VCaP (cell line): ENCODE measurements at regions not wholly inside any gene's neighbourhood (a gene's known extent, or its start where the extent isn't known, plus 50 kb on each side); places are given as distances from the start of the nearest gene placed in this dataset.

Experiments
- H3K27ac ChIP-seq: fragments of 450-650 bp; 2 replicates; pipeline ENCODE4 v1.5.1; 2017
- TF ChIP-seq, protein P1 (sequence below): fragments of 450-650 bp; conservative IDR thresholded peaks from 2 replicates; pipeline ENCODE4 v1.5.1; 2017; ENCODE audit warnings: mild to moderate bottlenecking, moderate library complexity

DNA sequence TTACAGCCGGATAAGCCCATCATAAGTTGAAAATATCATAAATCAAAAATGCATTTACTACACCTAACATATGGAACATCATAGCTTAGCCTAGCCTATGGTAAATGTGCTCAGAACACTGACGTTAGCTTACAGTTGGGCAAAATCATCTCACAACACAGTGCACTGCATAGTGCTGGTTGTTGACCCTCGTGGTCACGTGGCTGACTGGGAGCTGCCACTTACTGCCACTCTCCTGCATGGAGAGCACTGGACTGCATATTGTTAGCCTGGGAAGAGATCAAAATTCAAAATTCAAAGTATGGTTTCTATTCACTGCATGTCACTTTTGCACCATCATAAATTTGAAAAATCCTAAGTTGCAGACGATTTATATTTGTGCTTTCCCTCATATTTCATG lies 94.0 kb upstream of the CACNA2D3 start:
- no peak overlapping the region for H3K27ac ChIP-seq
- TF ChIP-seq, protein P1, sequence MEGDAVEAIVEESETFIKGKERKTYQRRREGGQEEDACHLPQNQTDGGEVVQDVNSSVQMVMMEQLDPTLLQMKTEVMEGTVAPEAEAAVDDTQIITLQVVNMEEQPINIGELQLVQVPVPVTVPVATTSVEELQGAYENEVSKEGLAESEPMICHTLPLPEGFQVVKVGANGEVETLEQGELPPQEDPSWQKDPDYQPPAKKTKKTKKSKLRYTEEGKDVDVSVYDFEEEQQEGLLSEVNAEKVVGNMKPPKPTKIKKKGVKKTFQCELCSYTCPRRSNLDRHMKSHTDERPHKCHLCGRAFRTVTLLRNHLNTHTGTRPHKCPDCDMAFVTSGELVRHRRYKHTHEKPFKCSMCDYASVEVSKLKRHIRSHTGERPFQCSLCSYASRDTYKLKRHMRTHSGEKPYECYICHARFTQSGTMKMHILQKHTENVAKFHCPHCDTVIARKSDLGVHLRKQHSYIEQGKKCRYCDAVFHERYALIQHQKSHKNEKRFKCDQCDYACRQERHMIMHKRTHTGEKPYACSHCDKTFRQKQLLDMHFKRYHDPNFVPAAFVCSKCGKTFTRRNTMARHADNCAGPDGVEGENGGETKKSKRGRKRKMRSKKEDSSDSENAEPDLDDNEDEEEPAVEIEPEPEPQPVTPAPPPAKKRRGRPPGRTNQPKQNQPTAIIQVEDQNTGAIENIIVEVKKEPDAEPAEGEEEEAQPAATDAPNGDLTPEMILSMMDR = no peak

GRCh38 chr3:54026543-54026942 lies 95.8 kb upstream of the CACNA2D3 start:
- TF ChIP-seq, protein P1 = no peak
- H3K27ac ChIP-seq = no peak overlapping the region

- no peak overlapping the region for H3K27ac ChIP-seq
- TF ChIP-seq, protein P1 = no peak
Measured at GRCh38 chr3:54021071-54021470, 101.3 kb upstream of the CACNA2D3 start.

DNA sequence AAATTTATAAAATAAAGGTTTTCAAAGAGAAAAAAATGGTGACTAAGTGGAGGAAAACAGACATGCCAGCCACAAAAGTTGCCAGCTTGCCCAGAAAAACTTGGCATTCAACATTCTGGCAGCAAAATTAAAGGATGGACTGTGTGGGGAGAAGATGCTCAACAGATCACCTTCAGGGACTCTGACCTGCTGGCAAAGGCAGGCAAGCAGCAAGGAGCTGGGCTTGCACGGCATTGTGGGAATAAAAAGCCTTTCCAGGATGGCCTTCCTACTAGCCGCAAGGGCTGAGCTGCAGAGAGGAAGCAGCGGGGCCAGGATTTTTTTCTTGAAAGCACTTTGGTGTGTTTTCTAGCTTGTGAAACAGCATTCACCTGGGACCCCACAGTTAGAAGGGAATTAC lies 101.9 kb upstream of the CACNA2D3 start:
- TF ChIP-seq, protein P1 = no peak
- no peak overlapping the region for H3K27ac ChIP-seq

DNA sequence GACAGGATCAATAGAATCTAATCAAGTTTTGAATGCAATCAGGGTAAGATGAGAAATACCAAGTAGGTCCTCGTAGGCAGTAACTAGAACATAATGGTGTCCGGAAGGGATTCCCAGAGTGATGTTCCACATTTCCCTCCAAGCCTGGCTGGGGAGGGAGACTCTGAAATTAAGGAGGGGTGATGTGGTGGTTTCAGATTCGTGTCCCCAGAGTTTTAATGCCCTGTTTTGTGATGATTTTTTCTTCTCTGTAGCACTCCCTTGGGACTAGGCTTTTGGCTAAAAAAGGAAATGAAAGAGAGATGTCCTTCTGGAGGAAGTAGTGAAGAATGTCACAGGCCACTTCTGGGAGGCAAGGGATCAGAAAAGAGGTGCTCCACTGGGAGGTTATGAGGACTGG lies 108.3 kb upstream of the CACNA2D3 start:
- TF ChIP-seq, protein P1 = no peak
- no peak overlapping the region for H3K27ac ChIP-seq

- no peak overlapping the region for H3K27ac ChIP-seq
- TF ChIP-seq, protein P1 = no peak
Measured at GRCh38 chr3:54008744-54009143, 113.6 kb upstream of the CACNA2D3 start.

DNA sequence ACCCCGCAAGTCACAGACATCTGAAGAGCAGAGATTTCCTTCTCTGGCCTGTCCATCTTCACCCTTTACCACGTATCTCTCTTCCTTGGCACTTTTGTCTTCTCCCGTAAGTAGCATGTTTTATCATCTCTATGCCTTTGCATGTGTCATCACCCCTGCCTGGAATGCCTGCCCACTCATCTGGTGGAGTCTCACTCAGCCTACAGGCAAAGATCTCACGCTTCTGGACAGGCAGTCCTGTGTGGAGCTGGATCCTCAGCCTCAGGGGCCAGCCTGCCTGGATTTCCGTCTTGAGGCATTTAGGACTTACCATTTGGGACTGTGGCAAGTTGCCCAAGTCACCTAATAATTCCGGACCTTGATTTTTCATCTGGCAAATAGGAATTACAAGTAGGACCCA lies 114.3 kb upstream of the CACNA2D3 start:
- TF ChIP-seq, protein P1 = no peak
- no peak overlapping the region for H3K27ac ChIP-seq

- H3K27ac ChIP-seq = no peak overlapping the region
- TF ChIP-seq, protein P1 = no peak
Measured at GRCh38 chr3:54004335-54004734, 112.7 kb upstream of the SELENOK start.
